WERI-Rb-1 (cell line): ENCODE measurements at regions not wholly inside any gene's neighbourhood (a gene's known extent, or its start where the extent isn't known, plus 50 kb on each side); places are given as distances from the start of the nearest gene placed in this dataset.

Experiments used
- DNase-seq: peaks from one replicate; pipeline ENCODE4 v3.0.0-alpha.2; 2020
- H3K27ac ChIP-seq: fragments of 250-450 bp; sonication (Bioruptor Pico); 2 replicates; pipeline ENCODE4 v1.5.1; 2020; ENCODE audit warnings: mild to moderate bottlenecking, moderate library complexity
- H3K27me3 ChIP-seq: fragments of 250-450 bp; sonication (Bioruptor Pico); 2 replicates; pipeline ENCODE4 v1.5.1; 2021; ENCODE audit warnings: mild to moderate bottlenecking, low read depth, moderate library complexity; ENCODE audit not compliant: insufficient read depth, severe bottlenecking
- H3K36me3 ChIP-seq: fragments of 250-450 bp; sonication (Bioruptor Pico); 2 replicates; pipeline ENCODE4 v1.5.1; 2020; ENCODE audit warnings: mild to moderate bottlenecking, moderate library complexity
- H3K4me3 ChIP-seq: 2 replicates; pipeline ENCODE4 v1.5.1; 2011; ENCODE audit warnings: low read depth, mild to moderate bottlenecking, control low read depth, low read length
- H3K9me3 ChIP-seq: fragments of 250-450 bp; sonication (Bioruptor Pico); 2 replicates; pipeline ENCODE4 v1.5.1; 2021; ENCODE audit warnings: mild to moderate bottlenecking, moderate library complexity; ENCODE audit not compliant: severe bottlenecking
- TF ChIP-seq, protein P1 (sequence below): IDR thresholded peaks from 2 replicates; pipeline ENCODE4 v1.5.1; 2011; ENCODE audit warnings: low read depth, mild to moderate bottlenecking, control low read depth, inconsistent platforms, low read length

DNA sequence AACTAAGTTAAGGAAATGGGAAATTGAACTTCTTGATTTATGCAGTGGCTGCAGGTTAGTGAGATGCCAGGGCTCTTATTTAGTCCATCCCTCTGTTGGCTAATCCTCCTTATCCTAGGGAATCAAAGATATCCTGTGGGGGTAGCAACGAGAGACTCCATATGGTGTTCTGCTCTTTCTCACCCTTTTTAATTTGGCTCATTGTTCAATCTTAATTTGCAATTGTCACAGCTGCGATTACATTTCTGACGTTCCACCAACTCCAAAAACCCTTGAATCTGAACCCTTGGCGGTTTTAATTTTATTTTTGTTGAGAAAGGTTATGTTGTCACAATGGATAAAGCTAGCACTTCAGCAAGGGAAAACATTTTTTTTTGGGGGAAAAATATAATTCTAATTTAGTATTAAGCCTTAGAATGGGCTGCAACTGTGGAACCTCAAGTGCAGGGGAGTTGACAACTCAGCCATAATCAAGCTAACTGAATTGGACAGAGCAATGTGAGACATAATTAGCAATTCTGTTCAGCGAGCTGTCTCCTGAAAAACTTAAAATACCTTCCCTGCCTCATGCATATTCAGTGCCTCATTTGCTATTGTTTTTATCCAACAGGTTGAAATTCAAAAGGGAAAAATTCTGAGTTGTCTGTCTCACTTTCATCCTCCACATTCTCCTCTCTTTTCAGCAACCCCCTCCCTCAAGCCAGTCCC lies 91.3 kb downstream of the MAT2B start:
- peak; percentile 43 for DNase-seq
- TF ChIP-seq, protein P1, sequence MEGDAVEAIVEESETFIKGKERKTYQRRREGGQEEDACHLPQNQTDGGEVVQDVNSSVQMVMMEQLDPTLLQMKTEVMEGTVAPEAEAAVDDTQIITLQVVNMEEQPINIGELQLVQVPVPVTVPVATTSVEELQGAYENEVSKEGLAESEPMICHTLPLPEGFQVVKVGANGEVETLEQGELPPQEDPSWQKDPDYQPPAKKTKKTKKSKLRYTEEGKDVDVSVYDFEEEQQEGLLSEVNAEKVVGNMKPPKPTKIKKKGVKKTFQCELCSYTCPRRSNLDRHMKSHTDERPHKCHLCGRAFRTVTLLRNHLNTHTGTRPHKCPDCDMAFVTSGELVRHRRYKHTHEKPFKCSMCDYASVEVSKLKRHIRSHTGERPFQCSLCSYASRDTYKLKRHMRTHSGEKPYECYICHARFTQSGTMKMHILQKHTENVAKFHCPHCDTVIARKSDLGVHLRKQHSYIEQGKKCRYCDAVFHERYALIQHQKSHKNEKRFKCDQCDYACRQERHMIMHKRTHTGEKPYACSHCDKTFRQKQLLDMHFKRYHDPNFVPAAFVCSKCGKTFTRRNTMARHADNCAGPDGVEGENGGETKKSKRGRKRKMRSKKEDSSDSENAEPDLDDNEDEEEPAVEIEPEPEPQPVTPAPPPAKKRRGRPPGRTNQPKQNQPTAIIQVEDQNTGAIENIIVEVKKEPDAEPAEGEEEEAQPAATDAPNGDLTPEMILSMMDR: no peak
- Histone ChIP-seq H3K9me3 (no peaks in the 10 kb centered on the region), H3K4me3 (no peak overlapping the region; the same call in 1 of the 2 replicates), H3K27me3 (no peaks in the 10 kb centered on the region), H3K36me3 (no peaks in the 10 kb centered on the region), H3K27ac (peak overlapping the region; percentile 83)

DNA sequence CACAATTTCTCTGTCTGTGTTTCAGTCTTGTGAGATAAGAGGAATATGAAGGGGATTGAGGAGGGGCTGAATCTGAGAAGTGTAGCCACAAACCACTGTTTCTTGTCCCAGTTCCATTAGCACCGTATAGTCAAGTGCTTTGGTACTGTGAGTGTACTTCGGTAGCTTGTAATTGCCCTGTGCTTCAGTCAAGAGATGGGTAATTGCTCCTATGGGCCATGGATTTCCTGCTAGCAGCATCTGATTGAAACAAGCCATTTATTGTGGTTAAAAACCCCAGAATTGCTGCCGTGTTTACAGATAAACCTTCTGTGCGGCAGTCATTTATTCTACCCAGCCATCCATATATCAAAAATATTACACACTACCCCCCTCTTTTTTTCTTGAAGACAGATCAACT lies 98.6 kb downstream of the MAT2B start:
- no peak for DNase-seq
- H3K36me3 ChIP-seq: no peaks in the 10 kb centered on the region
- TF ChIP-seq, protein P1: no peak
- H3K27me3 ChIP-seq: no peaks in the 10 kb centered on the region
- no peaks in the 10 kb centered on the region for H3K9me3 ChIP-seq
- H3K27ac ChIP-seq: no peak overlapping the region
- H3K4me3 ChIP-seq: no peak overlapping the region

DNA sequence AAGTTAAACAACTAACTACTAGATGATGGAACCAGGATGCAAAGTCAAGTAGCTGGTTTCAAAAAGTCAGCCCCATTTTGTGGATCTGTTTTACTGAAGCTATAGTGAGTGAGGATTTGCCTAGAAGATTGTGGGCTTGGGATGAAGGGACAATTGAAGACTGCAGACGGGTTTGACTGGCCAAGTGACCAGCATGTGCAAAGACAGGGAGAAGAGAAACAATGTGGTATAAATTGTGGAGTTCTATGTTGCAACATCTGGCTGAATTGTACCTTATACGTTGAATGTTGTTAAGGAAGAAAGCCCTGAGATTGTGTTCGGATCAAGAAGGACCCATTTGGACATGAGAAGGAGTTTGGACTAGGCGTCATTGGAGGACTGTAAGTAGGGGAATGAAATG lies 101.8 kb downstream of the MAT2B start:
- TF ChIP-seq, protein P1: no peak
- no peaks in the 10 kb centered on the region for H3K36me3 ChIP-seq
- H3K27ac ChIP-seq: no peak overlapping the region
- no peak overlapping the region for H3K4me3 ChIP-seq
- DNase-seq: no peak
- no peaks in the 10 kb centered on the region for H3K9me3 ChIP-seq
- no peaks in the 10 kb centered on the region for H3K27me3 ChIP-seq

DNA sequence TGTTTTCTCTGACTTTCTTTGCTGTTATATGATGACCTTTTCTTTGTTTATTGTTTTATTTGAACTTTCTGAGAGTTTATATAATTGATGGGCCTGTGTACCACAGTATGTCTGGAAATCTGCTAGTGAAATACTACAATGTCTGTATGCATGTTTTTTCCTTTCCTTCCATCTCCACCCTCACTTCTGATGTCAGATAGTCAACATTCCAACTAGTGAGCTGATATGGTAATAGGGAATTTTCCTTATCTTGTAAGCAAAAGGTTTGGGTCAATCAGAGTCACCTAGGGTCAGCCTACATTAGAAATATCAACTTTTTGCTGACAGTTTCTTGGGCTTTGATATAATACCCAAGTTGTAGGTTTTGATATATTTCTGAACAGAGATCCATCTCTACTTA lies 103.2 kb downstream of the MAT2B start:
- no peaks in the 10 kb centered on the region for H3K36me3 ChIP-seq
- TF ChIP-seq, protein P1: no peak
- no peak overlapping the region for H3K4me3 ChIP-seq

DNA sequence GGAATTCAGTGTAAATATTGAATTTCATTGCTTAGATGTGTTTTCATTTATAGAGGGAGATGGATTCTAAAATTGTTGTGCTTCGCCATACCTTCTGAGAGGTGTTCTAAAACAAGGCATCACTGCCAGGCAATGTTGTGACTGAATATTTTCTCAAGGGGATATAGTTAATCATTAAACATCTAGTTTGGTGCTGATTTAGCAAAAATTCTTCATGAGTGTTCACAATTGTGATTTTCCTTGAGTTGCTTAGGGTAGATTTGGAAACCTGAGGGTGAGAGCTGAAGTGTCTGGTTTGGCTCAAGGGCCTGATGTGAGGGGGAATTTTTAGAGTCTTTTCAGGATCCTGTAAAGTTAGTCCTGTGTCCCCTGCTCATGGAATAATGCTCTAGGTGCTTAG lies 104.5 kb downstream of the MAT2B start:
- H3K9me3 ChIP-seq: peaks cover 2% of the 10 kb centered on the region
- H3K4me3 ChIP-seq: no peak overlapping the region
- DNase-seq: no peak
- H3K36me3 ChIP-seq: no peaks in the 10 kb centered on the region
- H3K27me3 ChIP-seq: no peaks in the 10 kb centered on the region
- TF ChIP-seq, protein P1: no peak
- no peak overlapping the region for H3K27ac ChIP-seq

More for the DNA sequence above, 103.2 kb downstream of the MAT2B start:
- Histone ChIP-seq H3K27me3 (no peaks in the 10 kb centered on the region), H3K9me3 (peaks cover under 1% of the 10 kb centered on the region), H3K27ac (no peak overlapping the region)
- no peak for DNase-seq
